Keratinocyte (primary cell): ENCODE measurements at regions not wholly inside any gene's neighbourhood (a gene's known extent, or its start where the extent isn't known, plus 50 kb on each side); places are given as distances from the start of the nearest gene placed in this dataset.
A peak's percentile ranks its signal among the peaks of the same experiment; 100 is the strongest.

Source experiments
- DNase-seq: peaks from one replicate; pipeline ENCODE4 v3.0.0-alpha.2; 2011; ENCODE audit warnings: low read depth, missing footprints, low spot score
- FAIRE-seq: peaks from 2 replicates; lab custom pipeline; 2011; peaks lifted over from hg19 to GRCh38; lab: Jason Lieb, UNC
- H2AFZ ChIP-seq: 2 replicates; pipeline ENCODE4 v1.6.0; 2012; ENCODE audit warnings: low read length, control low read depth, inconsistent platforms; ENCODE audit not compliant: control insufficient read depth
- H3K27ac ChIP-seq: 2 replicates; pipeline ENCODE4 v1.5.1; 2011; ENCODE audit warnings: low read length; ENCODE audit not compliant: control insufficient read depth, insufficient read depth
- H3K27me3 ChIP-seq: 3 replicates; pipeline ENCODE4 v1.6.0; 2011; ENCODE audit warnings: low read length; ENCODE audit not compliant: control insufficient read depth, insufficient read depth; ENCODE audit errors: extremely low read depth
- H3K36me3 ChIP-seq, 2 experiments: 2 replicates in 1 of 2; 3 replicates in 1 of 2; pipeline ENCODE4 v1.5.1; 2011; ENCODE audit warnings: low read length in 2 of 2, mild to moderate bottlenecking in 1 of 2; ENCODE audit not compliant: control insufficient read depth in 2 of 2, insufficient read depth in 2 of 2; ENCODE audit errors: extremely low read depth in 1 of 2
- H3K4me1 ChIP-seq: 3 replicates; pipeline ENCODE4 v1.5.1; 2011; ENCODE audit warnings: low read length; ENCODE audit not compliant: control insufficient read depth, insufficient read depth; ENCODE audit errors: extremely low read depth
- H3K4me2 ChIP-seq: 3 replicates; pipeline ENCODE4 v1.6.0; 2011; ENCODE audit warnings: low read depth, low read length; ENCODE audit not compliant: control insufficient read depth, insufficient read depth; ENCODE audit errors: extremely low read depth
- H3K4me3 ChIP-seq, 3 experiments: fragments of 200-600 bp in 1 of 3; sonication (generic) in 1 of 3; 2 replicates in 2 of 3; 3 replicates in 1 of 3; pipeline ENCODE4 v1.5.1; 2011 to 2016; ENCODE audit warnings: low read length in 3 of 3, mild to moderate bottlenecking in 3 of 3, control low read depth in 2 of 3, inconsistent platforms in 1 of 3, low read depth in 1 of 3, mixed read lengths in 1 of 3, mixed run types in 1 of 3, moderate library complexity in 1 of 3; ENCODE audit not compliant: control insufficient read depth in 2 of 3, insufficient read depth in 2 of 3; ENCODE audit errors: extremely low read depth in 1 of 3
- H3K79me2 ChIP-seq: 2 replicates; pipeline ENCODE4 v1.6.0; 2012; ENCODE audit warnings: low read length; ENCODE audit not compliant: control insufficient read depth, insufficient read depth
- H3K9ac ChIP-seq: 3 replicates; pipeline ENCODE4 v1.6.0; 2011; ENCODE audit warnings: low read length; ENCODE audit not compliant: control insufficient read depth, insufficient read depth; ENCODE audit errors: extremely low read depth
- H3K9me1 ChIP-seq: 3 replicates; pipeline ENCODE4 v1.6.0; 2011; ENCODE audit warnings: low read length; ENCODE audit not compliant: control insufficient read depth, insufficient read depth; ENCODE audit errors: extremely low read depth
- H3K9me3 ChIP-seq: 2 replicates; pipeline ENCODE4 v1.5.1; 2012; ENCODE audit warnings: low read depth, low read length; ENCODE audit not compliant: control insufficient read depth
- H4K20me1 ChIP-seq: 3 replicates; pipeline ENCODE4 v1.6.0; 2011; ENCODE audit warnings: low read length; ENCODE audit not compliant: control insufficient read depth, insufficient read depth; ENCODE audit errors: extremely low read depth
- CTCF ChIP-seq, 3 experiments: IDR thresholded peaks in 1 of 3; conservative IDR thresholded peaks in 1 of 3; optimal IDR thresholded peaks in 1 of 3; 2 replicates in 2 of 3; 3 replicates in 1 of 3; pipeline versions ENCODE3 to v1.5.1; 2011; ENCODE audit warnings: low read length in 3 of 3, mild to moderate bottlenecking in 3 of 3, moderate library complexity in 2 of 3, control low read depth in 1 of 3, inconsistent platforms in 1 of 3; ENCODE audit not compliant: insufficient read depth in 2 of 3; ENCODE audit errors: extremely low read depth in 1 of 3
- EZH2 ChIP-seq: IDR thresholded peaks from one replicate; pipeline ENCODE4 v1.6.1; 2012; ENCODE audit warnings: inconsistent platforms, mild to moderate bottlenecking, low read length, moderate library complexity
- dilution Hi-C: fragments of 300-500 bp; cut with MboI; formaldehyde crosslinking; loops from one replicate; pipeline ENCODE4 v1.7.0; 2020; ENCODE audit warnings: low sequenced_read_pairs; ENCODE audit not compliant: extremely low pct_ligation_motif_present

- H3K4me2 ChIP-seq, result peak overlapping the region; percentile 18
- H3K79me2 ChIP-seq, result no peaks in the 10 kb centered on the region
- DNase-seq, result no peak
- no peaks in the 10 kb centered on the region for H3K9me1 ChIP-seq
- no peaks in the 10 kb centered on the region for H3K9me3 ChIP-seq
- peak overlapping the region; percentile 74 for H2AFZ ChIP-seq
- no peaks in the 10 kb centered on the region for H4K20me1 ChIP-seq
- H3K4me3 ChIP-seq, result no peak overlapping the region
- H3K4me1 ChIP-seq, result peaks cover 39% of the 10 kb centered on the region
- TF ChIP-seq EZH2 (no peak), CTCF (optimal IDR thresholded peaks at IDR 0.05 in 1 of 3, IDR thresholded peaks at IDR 0.05 in 1 of 3, conservative IDR thresholded peaks at IDR 0.05 in 1 of 3; ENCODE audit: extremely low read depth in 1 of 3, insufficient read depth in 2 of 3, low read length in 3 of 3) (no peak)
- FAIRE-seq, result peak; percentile 83
- H3K36me3 ChIP-seq, result no peaks in the 10 kb centered on the region
- peak overlapping the region; percentile 13 for H3K9ac ChIP-seq
- no peaks in the 10 kb centered on the region for H3K27me3 ChIP-seq
- dilution Hi-C loops, result no loop called here
- H3K27ac ChIP-seq, result peak overlapping the region; percentile 53
These were observed 115.3 kb upstream of the RBBP8 start for GRCh38 chr18:22817844-22818243.

- peak overlapping the region; percentile 9 for H3K4me2 ChIP-seq
- no peak for DNase-seq
- no peaks in the 10 kb centered on the region for H3K79me2 ChIP-seq
- dilution Hi-C loops, result no loop called here
- no peaks in the 10 kb centered on the region for H3K36me3 ChIP-seq
- peak overlapping the region; percentile 43 for H2AFZ ChIP-seq
- H3K9ac ChIP-seq, result no peak overlapping the region
- H3K4me1 ChIP-seq, result peaks cover 45% of the 10 kb centered on the region
- no peaks in the 10 kb centered on the region for H3K9me1 ChIP-seq
- no peaks in the 10 kb centered on the region for H3K27me3 ChIP-seq
- TF ChIP-seq EZH2 (no peak), CTCF (optimal IDR thresholded peaks at IDR 0.05 in 1 of 3, IDR thresholded peaks at IDR 0.05 in 1 of 3, conservative IDR thresholded peaks at IDR 0.05 in 1 of 3; ENCODE audit: extremely low read depth in 1 of 3, insufficient read depth in 2 of 3, low read length in 3 of 3) (no peak)
- FAIRE-seq, result peak; percentile 32
- H3K9me3 ChIP-seq, result no peaks in the 10 kb centered on the region
- peak overlapping the region; percentile 23 for H3K27ac ChIP-seq
- H4K20me1 ChIP-seq, result no peaks in the 10 kb centered on the region
- H3K4me3 ChIP-seq, result peak overlapping the region in 1 of 3 experiments; percentile 19
These were observed 111.1 kb upstream of the RBBP8 start for GRCh38 chr18:22822024-22822423.
